ENCODE measurements at regions not wholly inside any gene's neighbourhood (a gene's known extent, or its start where the extent isn't known, plus 50 kb on each side); places are given as distances from the start of the nearest gene placed in this dataset.

DNA sequence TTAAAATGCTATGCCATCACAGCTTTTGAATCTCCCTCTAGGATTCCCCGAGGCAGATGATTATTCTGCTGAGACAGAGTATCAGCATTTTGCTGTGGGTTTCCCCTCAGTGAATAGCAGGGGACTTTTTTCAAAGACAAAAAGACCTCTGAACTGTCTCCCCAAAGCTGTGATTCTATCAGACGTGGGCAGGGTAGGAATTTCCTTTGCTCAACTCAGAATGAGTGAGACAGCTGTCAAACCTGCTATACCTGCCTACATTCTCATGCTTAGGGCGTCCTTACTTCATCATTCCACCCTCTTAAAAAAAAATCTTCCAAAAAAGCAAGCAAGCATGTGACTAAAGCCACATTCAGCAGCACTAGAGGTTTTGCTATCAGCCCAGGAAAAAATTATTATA is 147.6 kb upstream of the FAM83B start:
- Histone ChIP-seq H3K4me2 (ENCODE audit: low read length) (no peak overlapping the region), H3K27me3 (ENCODE audit: control insufficient read depth, low read length) (no peaks in the 10 kb centered on the region), H3K27ac (ENCODE audit: low read depth, low read length) (no peak overlapping the region), H3K79me2 (ENCODE audit: control insufficient read depth, low read length) (no peaks in the 10 kb centered on the region), H3K9me2 (replicated peaks; ENCODE audit: control insufficient read depth, low read length) (no peaks in the 10 kb centered on the region), H4K20me1 (ENCODE audit: control insufficient read depth, insufficient read depth, low read depth, low read length) (no peaks in the 10 kb centered on the region), H3K4me1 (ENCODE audit: control insufficient read depth, low read length) (no peaks in the 10 kb centered on the region), H3K4me3 (ENCODE audit: low read length) (no peak overlapping the region), H3F3A (ENCODE audit: control insufficient read depth, insufficient read depth) (no peaks in the 10 kb centered on the region), H3K9me3 (ENCODE audit: control insufficient read depth, insufficient read depth, low read length) (no peaks in the 10 kb centered on the region), H3K36me3 (ENCODE audit: control insufficient read depth, low read length) (no peaks in the 10 kb centered on the region)
- TF ChIP-seq, protein P1, sequence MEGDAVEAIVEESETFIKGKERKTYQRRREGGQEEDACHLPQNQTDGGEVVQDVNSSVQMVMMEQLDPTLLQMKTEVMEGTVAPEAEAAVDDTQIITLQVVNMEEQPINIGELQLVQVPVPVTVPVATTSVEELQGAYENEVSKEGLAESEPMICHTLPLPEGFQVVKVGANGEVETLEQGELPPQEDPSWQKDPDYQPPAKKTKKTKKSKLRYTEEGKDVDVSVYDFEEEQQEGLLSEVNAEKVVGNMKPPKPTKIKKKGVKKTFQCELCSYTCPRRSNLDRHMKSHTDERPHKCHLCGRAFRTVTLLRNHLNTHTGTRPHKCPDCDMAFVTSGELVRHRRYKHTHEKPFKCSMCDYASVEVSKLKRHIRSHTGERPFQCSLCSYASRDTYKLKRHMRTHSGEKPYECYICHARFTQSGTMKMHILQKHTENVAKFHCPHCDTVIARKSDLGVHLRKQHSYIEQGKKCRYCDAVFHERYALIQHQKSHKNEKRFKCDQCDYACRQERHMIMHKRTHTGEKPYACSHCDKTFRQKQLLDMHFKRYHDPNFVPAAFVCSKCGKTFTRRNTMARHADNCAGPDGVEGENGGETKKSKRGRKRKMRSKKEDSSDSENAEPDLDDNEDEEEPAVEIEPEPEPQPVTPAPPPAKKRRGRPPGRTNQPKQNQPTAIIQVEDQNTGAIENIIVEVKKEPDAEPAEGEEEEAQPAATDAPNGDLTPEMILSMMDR (IDR thresholded peaks at IDR 0.05; ENCODE audit: low read depth, low read length, poor library complexity, severe bottlenecking): no peak
- no peak for TF ChIP-seq EZH2phosphoT487 (IDR thresholded peaks at IDR 0.05; ENCODE audit: borderline replicate concordance, low read length)

DNA sequence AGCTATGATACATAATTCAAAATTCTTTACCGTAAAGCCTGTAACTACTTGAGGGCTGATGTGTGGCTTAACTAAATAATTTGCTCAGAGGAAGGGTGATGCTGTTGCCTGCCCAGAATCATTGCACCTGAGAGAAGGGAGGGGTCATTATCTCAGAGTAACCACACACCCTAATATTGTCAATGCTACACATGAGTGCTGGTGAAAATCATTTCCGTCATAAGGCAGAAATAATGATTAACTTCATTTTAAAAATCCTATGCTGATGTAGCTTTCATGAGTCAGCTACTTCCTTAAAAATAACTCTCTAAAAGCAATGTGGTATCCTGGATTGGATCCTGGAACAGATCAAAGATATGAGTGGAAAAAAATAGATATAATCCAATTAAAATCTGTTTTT is 146.4 kb upstream of the FAM83B start:
- H3K9me2 ChIP-seq (replicated peaks; ENCODE audit: control insufficient read depth, low read length): no peaks in the 10 kb centered on the region
- H3K9me3 ChIP-seq (ENCODE audit: control insufficient read depth, insufficient read depth, low read length): no peaks in the 10 kb centered on the region
- H3K27me3 ChIP-seq (ENCODE audit: control insufficient read depth, low read length): no peaks in the 10 kb centered on the region
- H3K4me3 ChIP-seq (ENCODE audit: low read length): no peak overlapping the region
- H3K79me2 ChIP-seq (ENCODE audit: control insufficient read depth, low read length): no peaks in the 10 kb centered on the region
- H3K4me2 ChIP-seq (ENCODE audit: low read length): no peak overlapping the region
- no peaks in the 10 kb centered on the region for H3K36me3 ChIP-seq (ENCODE audit: control insufficient read depth, low read length)
- H3F3A ChIP-seq (ENCODE audit: control insufficient read depth, insufficient read depth): no peaks in the 10 kb centered on the region
- TF ChIP-seq EZH2phosphoT487 (IDR thresholded peaks at IDR 0.05; ENCODE audit: borderline replicate concordance, low read length): no peak
- TF ChIP-seq, protein P1 (IDR thresholded peaks at IDR 0.05; ENCODE audit: low read depth, low read length, poor library complexity, severe bottlenecking): no peak
- no peak overlapping the region for H3K27ac ChIP-seq (ENCODE audit: low read depth, low read length)
- no peaks in the 10 kb centered on the region for H3K4me1 ChIP-seq (ENCODE audit: control insufficient read depth, low read length)
- no peaks in the 10 kb centered on the region for H4K20me1 ChIP-seq (ENCODE audit: control insufficient read depth, insufficient read depth, low read depth, low read length)

DNA sequence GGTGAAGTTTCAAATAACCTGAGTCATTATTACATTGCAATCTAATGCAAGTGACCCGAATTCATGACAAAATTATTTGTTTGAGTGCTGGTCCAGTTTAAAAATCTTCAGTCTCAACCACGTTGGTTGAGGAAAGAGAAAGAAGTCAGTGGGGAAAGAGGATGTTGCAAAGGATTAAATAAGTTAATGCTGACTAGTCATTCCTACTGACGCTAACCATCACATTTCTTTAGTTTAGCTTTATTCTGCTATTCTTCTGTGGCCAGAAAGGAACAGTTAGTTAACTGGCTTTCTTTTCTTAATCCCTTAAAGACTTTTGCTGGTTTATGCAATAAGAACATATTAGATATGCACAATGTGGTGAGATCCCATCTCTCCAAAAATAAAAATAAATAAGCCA is 143.8 kb upstream of the FAM83B start:
- Histone ChIP-seq H3K4me2 (ENCODE audit: low read length) (no peak overlapping the region), H3K4me1 (ENCODE audit: control insufficient read depth, low read length) (no peaks in the 10 kb centered on the region)
- TF ChIP-seq EZH2phosphoT487 (IDR thresholded peaks at IDR 0.05; ENCODE audit: borderline replicate concordance, low read length): no peak
- TF ChIP-seq, protein P1 (IDR thresholded peaks at IDR 0.05; ENCODE audit: low read depth, low read length, poor library complexity, severe bottlenecking): no peak

DNA sequence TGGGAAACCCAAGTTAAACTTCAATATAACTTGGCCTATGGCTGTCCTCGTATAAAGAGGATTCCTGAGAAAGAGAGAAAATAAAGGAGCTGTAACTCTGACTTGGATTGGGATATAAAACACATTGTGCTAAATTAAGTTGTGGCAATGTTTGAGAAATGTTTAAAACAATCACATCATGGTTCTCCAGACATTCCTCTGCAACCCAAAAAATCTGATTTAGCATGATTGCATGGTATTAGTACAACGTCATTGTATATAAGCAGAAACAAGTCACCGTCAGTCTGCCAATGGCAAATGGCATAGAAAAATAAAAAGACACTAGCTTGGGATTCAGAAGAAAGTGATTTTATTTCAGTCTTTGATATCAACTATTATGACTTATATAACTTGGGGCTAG is 140.2 kb upstream of the FAM83B start:
- H3F3A ChIP-seq (ENCODE audit: control insufficient read depth, insufficient read depth): no peaks in the 10 kb centered on the region
- H3K9me2 ChIP-seq (replicated peaks; ENCODE audit: control insufficient read depth, low read length): no peaks in the 10 kb centered on the region
- H3K79me2 ChIP-seq (ENCODE audit: control insufficient read depth, low read length): no peaks in the 10 kb centered on the region
- no peaks in the 10 kb centered on the region for H3K9me3 ChIP-seq (ENCODE audit: control insufficient read depth, insufficient read depth, low read length)
- H3K36me3 ChIP-seq (ENCODE audit: control insufficient read depth, low read length): no peaks in the 10 kb centered on the region
- no peaks in the 10 kb centered on the region for H3K27me3 ChIP-seq (ENCODE audit: control insufficient read depth, low read length)
- TF ChIP-seq, protein P1 (IDR thresholded peaks at IDR 0.05; ENCODE audit: low read depth, low read length, poor library complexity, severe bottlenecking): no peak
- TF ChIP-seq EZH2phosphoT487 (IDR thresholded peaks at IDR 0.05; ENCODE audit: borderline replicate concordance, low read length): no peak
- H3K4me3 ChIP-seq (ENCODE audit: low read length): no peak overlapping the region
- H3K4me1 ChIP-seq (ENCODE audit: control insufficient read depth, low read length): no peaks in the 10 kb centered on the region
- no peak overlapping the region for H3K27ac ChIP-seq (ENCODE audit: low read depth, low read length)
- no peaks in the 10 kb centered on the region for H4K20me1 ChIP-seq (ENCODE audit: control insufficient read depth, insufficient read depth, low read depth, low read length)
- no peak overlapping the region for H3K4me2 ChIP-seq (ENCODE audit: low read length)

More for the DNA sequence above, 143.8 kb upstream of the FAM83B start:
- H3K36me3 ChIP-seq (ENCODE audit: control insufficient read depth, low read length): no peaks in the 10 kb centered on the region
- H3K9me2 ChIP-seq (replicated peaks; ENCODE audit: control insufficient read depth, low read length): no peaks in the 10 kb centered on the region
- H3K27ac ChIP-seq (ENCODE audit: low read depth, low read length): no peak overlapping the region
- H3K4me3 ChIP-seq (ENCODE audit: low read length): no peak overlapping the region
- no peaks in the 10 kb centered on the region for H3K79me2 ChIP-seq (ENCODE audit: control insufficient read depth, low read length)
- no peaks in the 10 kb centered on the region for H3F3A ChIP-seq (ENCODE audit: control insufficient read depth, insufficient read depth)
- no peaks in the 10 kb centered on the region for H3K27me3 ChIP-seq (ENCODE audit: control insufficient read depth, low read length)
- no peaks in the 10 kb centered on the region for H3K9me3 ChIP-seq (ENCODE audit: control insufficient read depth, insufficient read depth, low read length)
- H4K20me1 ChIP-seq (ENCODE audit: control insufficient read depth, insufficient read depth, low read depth, low read length): no peaks in the 10 kb centered on the region

Measured in DOHH2 (cell line).